Superior temporal gyrus (tissue), 1 donor: ENCODE measurements at regions not wholly inside any gene's neighbourhood (a gene's known extent, or its start where the extent isn't known, plus 50 kb on each side); places are given as distances from the start of the nearest gene placed in this dataset.
"Not testable (repeated sequence)": the region's sequence is repeated elsewhere in the genome, so short reads cannot be mapped to it uniquely, and the experiment has no call there.

ENCODE experiments used
- DNase-seq: peaks from one replicate; pipeline ENCODE4 v3.0.0-alpha.2; 2016; ENCODE audit errors: extremely low spot score

DNA sequence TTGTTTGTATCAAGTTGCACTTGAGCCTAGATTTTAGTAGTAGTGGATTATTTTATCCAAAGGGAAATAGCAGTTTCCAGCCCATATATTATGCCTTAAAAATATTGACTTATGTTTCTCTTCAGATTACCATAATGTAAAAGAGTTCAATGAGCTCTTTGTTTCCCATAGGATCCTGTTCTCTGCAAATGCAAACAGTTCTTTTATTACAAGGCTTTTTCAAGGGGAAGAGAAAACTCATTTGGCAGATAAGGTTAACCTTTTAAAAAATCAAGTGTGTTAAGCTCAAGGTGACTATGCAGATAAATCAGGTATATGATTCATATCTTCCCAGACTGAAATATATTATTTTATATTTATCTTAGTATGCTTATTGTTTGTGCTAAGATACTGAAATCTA is 961.2 kb upstream of the SPRY2 start:
- DNase-seq: no peak

DNA sequence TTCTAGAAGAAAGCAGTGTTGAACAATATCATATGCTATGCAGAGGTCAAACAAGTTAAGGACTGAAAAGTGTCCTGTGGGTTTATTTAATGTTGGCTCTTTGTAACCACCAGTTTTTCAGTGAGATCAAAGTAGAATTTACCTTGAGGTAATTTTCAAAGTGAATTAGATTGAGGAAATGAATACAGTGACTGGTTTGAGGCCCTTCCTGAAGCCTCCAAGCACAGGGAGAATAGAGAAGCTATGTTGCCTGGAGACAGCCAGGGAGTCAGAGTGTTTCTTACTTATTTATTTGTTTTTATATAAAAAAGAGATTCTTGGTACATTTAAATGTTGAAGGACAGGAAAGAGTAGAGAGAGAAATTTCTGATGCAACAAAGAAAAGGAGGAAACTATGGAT is 954.3 kb upstream of the SPRY2 start:
- DNase-seq: no peak

DNA sequence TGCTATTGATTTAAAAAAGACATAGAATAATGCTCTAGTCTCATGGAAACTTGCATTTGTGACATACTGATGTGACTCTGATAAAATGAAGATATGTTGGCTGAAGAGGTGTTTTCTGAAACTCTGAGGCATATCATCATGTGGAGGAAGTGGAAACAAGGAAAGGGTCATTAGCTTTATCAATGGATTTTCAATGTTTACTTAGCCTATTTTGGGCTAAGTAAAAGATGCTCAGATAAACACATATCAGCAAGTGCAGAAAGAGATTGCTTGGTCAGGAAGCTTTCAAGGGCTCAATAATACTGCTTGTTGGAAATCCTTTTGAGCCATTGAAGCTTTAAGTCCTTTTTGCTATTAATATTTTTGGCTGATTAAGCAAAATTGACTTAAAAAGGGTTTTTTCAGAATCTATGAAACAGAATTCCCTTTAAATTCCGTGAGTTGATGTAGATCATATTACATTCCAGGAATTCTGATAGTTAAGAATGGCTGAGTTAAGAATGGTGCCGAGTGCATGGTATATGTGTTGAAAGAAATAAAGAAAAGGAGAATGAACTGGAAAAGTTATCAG is 952.8 kb upstream of the SPRY2 start:
- no peak for DNase-seq

- no peak for DNase-seq
Measured at GRCh38 chr13:81283561-81283960, 942.6 kb upstream of the SPRY2 start.

DNA sequence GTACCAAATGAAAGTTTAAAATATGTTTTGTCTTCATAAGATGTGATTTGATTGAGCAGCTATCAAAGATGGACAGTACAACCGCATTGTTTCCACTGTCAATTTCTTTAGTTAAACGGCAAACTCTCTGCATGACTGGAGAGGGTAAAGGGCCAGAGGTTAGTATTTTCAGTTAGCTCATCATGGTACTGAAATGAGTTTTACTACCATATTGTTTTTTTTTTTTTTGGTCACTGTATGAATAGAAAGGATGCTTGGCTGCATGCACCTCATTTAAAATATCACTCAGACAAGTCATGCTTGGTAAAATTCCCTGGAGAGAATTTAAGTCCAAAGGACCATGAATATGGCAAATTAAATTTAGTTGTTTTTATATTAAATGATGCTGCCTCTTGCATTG is 942.1 kb upstream of the SPRY2 start:
- no peak for DNase-seq

- DNase-seq: no peak
Measured at GRCh38 chr13:81275666-81276258, 934.8 kb upstream of the SPRY2 start.

DNA sequence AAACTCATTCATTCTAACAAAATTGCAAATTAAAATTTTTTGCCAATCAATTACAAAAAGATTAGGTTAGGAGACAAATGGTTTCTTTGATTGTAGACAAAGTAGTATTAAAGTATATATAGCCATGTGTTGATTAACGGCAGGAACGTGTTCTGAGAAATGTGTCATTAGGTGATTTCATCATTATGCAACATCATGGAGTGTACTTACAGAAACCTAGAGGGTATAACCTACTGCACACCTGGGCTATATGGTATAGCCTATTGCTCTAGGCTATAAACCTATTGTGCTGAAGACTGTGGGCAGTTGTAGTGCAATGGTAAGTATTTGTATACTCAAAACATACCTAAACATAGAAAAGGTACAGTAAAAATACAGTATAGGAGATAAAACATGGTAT is 906.8 kb upstream of the SPRY2 start:
- DNase-seq: no peak

DNA sequence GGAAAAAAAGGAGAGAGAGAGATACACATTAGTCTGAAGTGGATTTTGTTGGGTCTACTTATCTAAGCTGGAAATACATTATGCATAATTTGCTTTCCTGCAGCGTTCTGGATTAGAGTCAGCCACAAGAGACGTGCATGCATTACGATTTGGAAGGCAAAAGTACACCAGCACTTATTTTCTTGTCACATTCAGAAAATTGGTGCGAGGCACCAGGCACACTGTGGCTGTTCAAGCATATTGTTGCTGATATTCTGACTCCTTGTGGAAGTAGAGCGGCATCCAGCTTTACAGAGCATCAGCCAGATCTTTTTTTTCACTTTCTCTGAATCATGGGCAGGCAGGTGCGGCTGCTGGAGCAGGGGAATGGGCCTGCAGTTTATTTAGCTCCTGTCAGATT is 905.6 kb upstream of the SPRY2 start:
- no peak for DNase-seq

DNA sequence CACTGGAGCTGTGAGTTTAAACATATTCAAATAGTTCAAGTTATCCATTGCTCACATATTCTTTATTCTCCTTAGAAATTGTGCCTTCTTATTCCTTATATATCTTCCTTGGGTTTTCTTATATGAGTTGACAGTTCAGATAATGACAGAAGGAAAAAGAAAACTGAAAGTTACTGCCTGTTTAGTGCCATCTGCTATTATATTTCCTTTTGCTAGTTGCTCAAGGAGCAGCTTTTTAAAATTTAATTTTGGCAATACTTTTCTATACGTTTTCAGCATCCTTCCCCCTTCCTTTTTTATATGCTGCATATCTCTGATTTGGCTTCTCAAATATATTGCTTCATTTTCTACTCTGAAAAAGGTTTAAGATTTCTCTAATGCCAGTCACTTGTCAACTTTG is 903.1 kb upstream of the SPRY2 start:
- no peak for DNase-seq

DNA sequence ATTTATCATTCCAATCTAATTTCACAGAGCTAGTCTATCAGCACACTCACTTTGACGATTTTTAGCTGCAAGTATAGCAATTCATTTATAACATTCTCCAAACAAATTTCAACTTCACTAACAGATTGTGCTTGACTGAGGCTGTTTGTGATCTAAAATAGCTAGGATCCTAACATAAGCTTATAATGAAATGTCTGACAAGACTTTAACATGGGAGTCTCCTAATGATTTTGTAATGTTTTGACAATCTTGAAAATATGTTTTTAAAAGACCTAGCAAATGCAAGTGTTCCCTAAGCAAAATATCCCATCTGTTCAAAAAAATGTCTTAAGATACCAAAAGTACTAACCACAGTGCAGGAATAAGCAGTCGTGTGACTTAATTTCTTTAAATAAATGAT is 889.5 kb upstream of the SPRY2 start:
- no peak for DNase-seq

- DNase-seq: not testable (repeated sequence)
Measured at GRCh38 chr13:81226830-81227229, 885.9 kb upstream of the SPRY2 start.

GRCh38 chr13:81224209-81224833 is 883.4 kb upstream of the SPRY2 start:
- no peak for DNase-seq

DNA sequence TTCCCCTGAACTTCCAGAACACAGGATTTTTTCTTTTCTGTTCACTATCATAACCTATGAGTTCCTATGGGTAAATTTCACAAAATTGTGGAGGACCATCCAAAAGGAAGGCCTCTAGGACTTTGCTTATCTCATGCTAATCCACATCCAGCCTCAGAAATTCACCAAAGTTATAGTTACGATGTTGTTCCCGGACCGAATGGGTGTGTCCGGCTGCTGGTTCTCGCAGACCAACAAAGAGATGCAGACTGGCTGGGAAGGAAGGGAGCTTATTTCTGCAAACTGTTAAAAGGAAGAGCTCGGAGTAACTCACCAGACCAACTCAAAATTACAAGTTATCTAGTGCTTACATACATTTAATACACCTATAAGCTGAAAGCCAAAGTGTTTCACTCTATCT is 882.9 kb upstream of the SPRY2 start:
- no peak for DNase-seq

GRCh38 chr13:81211713-81212112 is 870.8 kb upstream of the SPRY2 start:
- DNase-seq: no peak

GRCh38 chr13:81207636-81208035 is 866.7 kb upstream of the SPRY2 start:
- no peak for DNase-seq

- DNase-seq: no peak
Measured at GRCh38 chr13:81207231-81207630, 866.3 kb upstream of the SPRY2 start.

GRCh38 chr13:81203783-81204182 is 862.9 kb upstream of the SPRY2 start:
- DNase-seq: no peak

GRCh38 chr13:81199956-81200355 is 859.0 kb upstream of the SPRY2 start:
- DNase-seq: no peak

GRCh38 chr13:81197966-81198365 is 857.0 kb upstream of the SPRY2 start:
- DNase-seq: no peak

GRCh38 chr13:81197483-81197882 is 856.6 kb upstream of the SPRY2 start:
- DNase-seq: no peak

DNA sequence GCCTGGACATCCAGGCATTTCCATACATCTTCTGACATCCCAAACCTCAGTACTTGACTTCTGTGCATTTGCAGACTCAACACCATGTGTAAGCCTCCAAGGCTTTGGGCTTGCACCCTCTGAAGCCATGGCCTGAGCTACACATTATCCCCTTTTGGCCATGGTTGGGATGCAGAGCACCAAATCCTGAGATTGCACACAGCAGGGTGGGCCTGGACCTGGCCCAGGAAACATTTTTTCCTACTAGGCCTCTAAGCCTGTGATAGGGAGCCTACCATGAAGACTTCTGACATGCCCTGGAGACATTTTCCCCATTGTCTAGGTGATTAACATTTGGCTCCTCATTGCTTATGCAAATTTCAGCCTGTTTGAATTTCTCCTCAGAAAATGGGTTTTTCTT is 853.4 kb upstream of the SPRY2 start:
- DNase-seq: no peak

- DNase-seq: no peak
Measured at GRCh38 chr13:81184556-81185265, 843.8 kb upstream of the SPRY2 start.

DNA sequence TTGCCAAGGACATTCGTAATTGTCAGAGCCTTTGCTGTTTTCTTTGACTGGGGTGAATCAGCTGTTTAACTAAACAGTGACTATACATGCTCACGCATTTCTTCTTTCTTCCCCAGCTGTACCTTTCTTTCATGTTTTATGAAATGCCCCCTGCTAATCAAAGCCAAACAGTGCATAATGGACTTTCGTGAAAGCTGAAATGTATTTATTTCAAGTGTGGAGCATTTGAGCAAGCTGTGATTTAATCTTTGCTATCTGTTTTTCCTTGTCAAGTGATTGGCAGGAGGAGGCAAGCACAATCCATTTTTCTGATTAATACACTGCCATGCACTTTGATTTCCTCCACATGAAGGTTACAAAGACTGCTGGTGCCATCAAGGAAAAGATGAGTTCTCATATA is 831.7 kb upstream of the SPRY2 start:
- no peak for DNase-seq
